Testis (tissue), 2 donors: ENCODE measurements at regions not wholly inside any gene's neighbourhood (a gene's known extent, or its start where the extent isn't known, plus 50 kb on each side); places are given as distances from the start of the nearest gene placed in this dataset.

ENCODE experiments used
- DNase-seq: peaks from one replicate; pipeline ENCODE4 v3.0.0-alpha.2; 2019
- H3K27ac ChIP-seq, 2 donors: fragments of 200-600 bp; sonication (generic); one replicate each; pipeline ENCODE4 v1.5.1; 2019
- H3K27me3 ChIP-seq: fragments of 200-600 bp; sonication (generic); one replicate; pipeline ENCODE4 v1.5.1; 2019
- H3K36me3 ChIP-seq: fragments of 200-600 bp; sonication (generic); one replicate; pipeline ENCODE4 v1.5.1; 2017; ENCODE audit warnings: low read depth; ENCODE audit errors: missing control alignments
- H3K4me1 ChIP-seq: fragments of 200-600 bp; sonication (generic); one replicate; pipeline ENCODE4 v1.5.1; 2019
- H3K4me3 ChIP-seq, 2 donors: fragments of 200-600 bp; sonication (generic); one replicate each; pipeline ENCODE4 v1.5.1; 2017 to 2019
- H3K9me3 ChIP-seq: fragments of 200-600 bp; sonication (generic); one replicate; pipeline ENCODE4 v1.5.1; 2017
- CTCF ChIP-seq, 3 experiments: fragments of 450-650 bp in 2 of 3; fragments of 200-600 bp in 1 of 3; sonication (generic) in 1 of 3; IDR thresholded peaks; one replicate each; pipeline ENCODE4 v1.5.1; 2016 to 2019; ENCODE audit warnings: antibody characterized with exemption in 3 of 3, mild to moderate bottlenecking in 2 of 3, moderate library complexity in 1 of 3
- POLR2A ChIP-seq: fragments of 450-650 bp; IDR thresholded peaks from one replicate; pipeline ENCODE4 v1.6.1; 2017; ENCODE audit warnings: antibody characterized with exemption, mild to moderate bottlenecking, moderate library complexity
- WGBS, 2 donors: methylation state at CpG; one replicate each; pipeline ENCODE4 v1.1.5; 2018; 5-methylcytosine and 5-hydroxymethylcytosine counted together
- intact Hi-C: fragments of 100-400 bp; cut with DNase I; formaldehyde crosslinking; loops from one replicate; pipeline ENCODE4 v1.15.1; 2023; ENCODE audit warnings: low total_unique reads

GRCh38 chr2:51208521-51208920, 176.6 kb upstream of the NRXN1 start:
- H3K27ac ChIP-seq = no peak overlapping the region
- TF ChIP-seq CTCF (IDR thresholded peaks at IDR 0.05) = no peak
- TF ChIP-seq POLR2A = no peak
- 71 to 86% methylated on average over 1 of the region's 1 CpG for WGBS, 2 donors
- no peaks in the 10 kb centered on the region for H3K9me3 ChIP-seq
- no peak for DNase-seq
- H3K36me3 ChIP-seq = no peaks in the 10 kb centered on the region
- no peak overlapping the region for H3K4me3 ChIP-seq
- H3K27me3 ChIP-seq = no peaks in the 10 kb centered on the region
- intact Hi-C loops = no loop called here
- H3K4me1 ChIP-seq = no peaks in the 10 kb centered on the region

DNA sequence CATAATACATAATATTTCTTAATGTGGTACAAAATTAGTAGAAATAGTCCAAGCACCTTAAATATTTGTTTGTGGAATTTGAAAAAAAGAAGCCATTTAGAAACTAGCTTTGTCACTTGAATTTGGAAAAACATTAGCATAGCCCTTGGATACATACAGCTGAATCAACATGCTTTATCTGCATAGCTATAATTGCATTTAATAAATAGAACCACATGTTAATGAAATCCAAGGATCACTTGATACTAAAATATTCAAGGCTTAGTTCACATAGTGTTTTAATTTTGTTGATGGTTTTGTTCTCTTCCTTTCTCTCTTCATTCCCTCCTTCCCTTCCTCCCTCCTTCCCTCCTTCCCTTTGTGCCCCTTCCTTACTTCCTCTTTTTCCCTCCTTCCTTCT, 169.4 kb upstream of the NRXN1 start:
- Histone ChIP-seq H3K9me3 (no peaks in the 10 kb centered on the region), H3K27ac (no peak overlapping the region), H3K4me1 (no peaks in the 10 kb centered on the region), H3K27me3 (no peaks in the 10 kb centered on the region), H3K4me3 (no peak overlapping the region), H3K36me3 (no peaks in the 10 kb centered on the region)
- intact Hi-C loops = no loop called here
- TF ChIP-seq POLR2A (no peak), CTCF (IDR thresholded peaks at IDR 0.05) (no peak)
- DNase-seq = no peak

DNA sequence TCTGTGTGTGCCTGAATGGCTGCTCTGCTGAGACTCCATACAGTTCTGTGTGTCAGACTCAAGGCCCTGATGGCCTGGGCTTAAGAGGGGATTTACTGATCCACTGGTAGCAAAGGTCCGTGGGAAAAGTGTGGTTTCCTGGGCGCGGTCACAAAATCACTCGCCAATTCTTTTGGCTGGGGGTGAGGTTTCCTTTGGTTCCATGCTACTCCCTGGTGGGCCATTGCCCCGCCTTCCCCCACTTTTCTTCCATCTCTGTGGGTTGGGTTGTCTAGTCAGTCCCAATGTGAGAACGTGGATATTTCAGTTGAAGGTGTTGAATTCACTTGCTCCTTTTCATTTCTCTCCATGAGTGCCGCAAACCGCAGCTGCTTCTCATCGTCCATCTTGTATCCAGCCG, 162.7 kb upstream of the NRXN1 start:
- 83 to 88% methylated on average over 10 of the region's 10 CpGs for WGBS, 2 donors
- intact Hi-C loops = no loop called here

DNA sequence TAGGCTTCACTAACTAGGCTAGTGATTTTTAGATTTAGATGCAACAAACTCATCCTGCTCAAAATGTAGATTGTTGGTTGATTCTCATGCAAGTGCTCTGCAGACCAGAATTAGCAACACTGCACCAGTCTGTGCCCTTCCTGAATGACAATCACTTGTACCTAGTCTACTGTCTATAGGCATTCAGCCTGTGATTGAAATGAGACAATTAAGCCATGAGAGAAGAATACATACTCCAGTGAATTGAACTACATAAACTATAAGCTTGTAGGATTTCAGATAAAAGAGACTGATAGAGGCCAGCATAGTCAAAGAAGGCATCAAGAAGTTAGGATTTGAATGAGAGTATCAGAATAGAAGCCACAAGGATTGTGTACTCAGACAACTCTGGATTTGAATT, 138.3 kb upstream of the NRXN1 start:
- H3K27me3 ChIP-seq = no peaks in the 10 kb centered on the region
- intact Hi-C loops = no loop called here
- no peaks in the 10 kb centered on the region for H3K36me3 ChIP-seq
- H3K27ac ChIP-seq = no peak overlapping the region
- no peak for DNase-seq
- no peak overlapping the region for H3K4me3 ChIP-seq
- H3K4me1 ChIP-seq = no peaks in the 10 kb centered on the region
- H3K9me3 ChIP-seq = no peaks in the 10 kb centered on the region
- TF ChIP-seq CTCF (IDR thresholded peaks at IDR 0.05) (no peak), POLR2A (no peak)

More for the DNA sequence above, 162.7 kb upstream of the NRXN1 start:
- Histone ChIP-seq H3K36me3 (no peaks in the 10 kb centered on the region), H3K27ac (no peak overlapping the region), H3K4me1 (no peaks in the 10 kb centered on the region), H3K4me3 (no peak overlapping the region), H3K27me3 (no peaks in the 10 kb centered on the region), H3K9me3 (no peaks in the 10 kb centered on the region)
- TF ChIP-seq POLR2A (no peak), CTCF (IDR thresholded peaks at IDR 0.05) (no peak)
- no peak for DNase-seq

- DNase-seq = no peak
- intact Hi-C loops = no loop called here
- no peaks in the 10 kb centered on the region for H3K4me1 ChIP-seq
- H3K27me3 ChIP-seq = no peaks in the 10 kb centered on the region
- 48 to 55% methylated on average over 6 of the region's 6 CpGs for WGBS, 2 donors
- no peak for TF ChIP-seq POLR2A
- no peak for TF ChIP-seq CTCF (IDR thresholded peaks at IDR 0.05)
- no peaks in the 10 kb centered on the region for H3K36me3 ChIP-seq
- H3K9me3 ChIP-seq = no peaks in the 10 kb centered on the region
- H3K27ac ChIP-seq = no peak overlapping the region
- H3K4me3 ChIP-seq = no peak overlapping the region
These were observed 133.8 kb upstream of the NRXN1 start for GRCh38 chr2:51165534-51166260.
